Ovary (tissue), 7 donors: ENCODE measurements at regions not wholly inside any gene's neighbourhood (a gene's known extent, or its start where the extent isn't known, plus 50 kb on each side); places are given as distances from the start of the nearest gene placed in this dataset.
"Not testable (repeated sequence)": the region's sequence is repeated elsewhere in the genome, so short reads cannot be mapped to it uniquely, and the experiment has no call there.

Source experiments
- DNase-seq, 5 donors: peaks; one replicate each; pipeline ENCODE4 v3.0.0-alpha.2; 2019 to 2020
- H3K27ac ChIP-seq, 2 donors: fragments of 200-600 bp; one replicate each; pipeline versions ENCODE4 v1.5.1 to v1.8.0; 2019 to 2022
- H3K27me3 ChIP-seq: fragments of 200-600 bp; one replicate; pipeline ENCODE4 v1.8.0; 2022
- H3K36me3 ChIP-seq: fragments of 200-600 bp; sonication (generic); one replicate; pipeline ENCODE4 v1.5.1; 2019
- H3K4me1 ChIP-seq: one replicate; pipeline ENCODE4 v1.8.1; 2013; ENCODE audit warnings: mild to moderate bottlenecking, moderate library complexity; ENCODE audit not compliant: insufficient read depth
- H3K4me3 ChIP-seq: fragments of 200-600 bp; sonication (generic); one replicate; pipeline ENCODE4 v1.5.1; 2017
- H3K9me3 ChIP-seq, 2 donors: fragments of 200-600 bp in 1 of 2; sonication (generic) in 1 of 2; one replicate each; pipeline versions ENCODE4 v1.5.1 to v1.8.1; 2013 to 2019; ENCODE audit warnings: mild to moderate bottlenecking in 1 of 2, moderate library complexity in 1 of 2
- EP300 ChIP-seq: sonication (generic); formaldehyde crosslinking; IDR thresholded peaks from one replicate; pipeline ENCODE4 v1.6.1; 2017; ENCODE audit warnings: antibody characterized with exemption
- POLR2A ChIP-seq: fragments of 450-650 bp; IDR thresholded peaks from one replicate; pipeline ENCODE4 v1.6.1; 2017; ENCODE audit warnings: antibody characterized with exemption, mild to moderate bottlenecking, moderate library complexity
- WGBS, 3 donors: extraction: QIAGEN DNeasy Blood & Tissue Kit in 1 of 3; methylation state at CpG; one replicate each; pipeline versions ENCODE4 v1.1.5 to v1.1.7; 2013 to 2017; 5-methylcytosine and 5-hydroxymethylcytosine counted together
- intact Hi-C, 4 donors: fragments of 100-400 bp; cut with DNase I; formaldehyde crosslinking; loops; one replicate each; pipeline versions ENCODE4 v1.11.0 to v1.15.1; 2022 to 2023
- TF ChIP-seq, protein P1 (sequence below), 3 donors: fragments of 450-650 bp in 2 of 3; fragments of 200-600 bp in 1 of 3; IDR thresholded peaks; one replicate each; pipeline versions ENCODE4 v1.5.1 to v1.8.0; 2016 to 2022; ENCODE audit warnings: antibody characterized with exemption in 3 of 3, mild to moderate bottlenecking in 1 of 3
- donor health status: DM: no; HTN: no; CAD: no; lungs with moderate emphysema.
- donor health status: DM: no; HTN: no; CAD: no.
- donor health status: Bipolar disorder and iron deficiency.
- donor health status: DM: no; HTN: no; CAD: no.
- donor health status: DM: yes; HTN: yes; CAD: no.

DNA sequence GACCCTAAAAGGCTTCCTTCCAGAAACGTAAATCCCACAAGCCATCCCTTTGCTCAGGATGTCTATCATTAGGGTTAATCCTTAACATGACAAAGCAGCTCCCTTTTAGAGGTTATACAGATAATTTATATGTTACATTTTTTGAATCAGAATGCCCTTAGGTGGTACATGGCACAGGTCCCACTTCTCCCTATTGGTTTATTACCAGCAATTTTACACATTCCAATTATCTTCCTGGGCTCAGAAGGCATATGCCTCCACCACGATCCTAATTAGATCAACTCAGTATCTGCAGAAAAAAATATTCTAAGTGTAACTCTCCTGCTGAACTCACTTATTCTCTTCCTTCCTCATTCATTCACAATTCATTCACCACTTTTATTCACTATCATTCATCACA, 507.0 kb upstream of the MAP2 start:
- intact Hi-C loops = no loop called here

DNA sequence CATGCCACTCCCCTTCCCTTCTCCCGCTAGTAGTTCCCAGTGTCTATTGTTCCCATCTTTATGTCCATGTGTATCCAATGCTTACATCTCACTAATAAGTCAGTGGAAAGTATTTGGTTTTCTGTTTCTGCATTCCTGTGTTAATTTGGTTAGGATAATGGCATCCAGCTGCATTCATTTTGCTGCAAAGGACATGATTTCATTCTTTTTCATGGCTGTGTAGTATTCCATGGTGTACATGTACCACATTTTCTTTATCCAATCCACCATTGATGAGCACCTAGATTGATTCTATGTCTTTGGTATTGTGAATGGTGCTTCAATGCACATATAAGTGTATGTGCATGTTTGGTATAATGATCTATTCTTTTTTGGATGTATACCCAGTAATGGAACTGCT, 502.5 kb upstream of the MAP2 start:
- H3K9me3 ChIP-seq, H3K4me3 ChIP-seq, DNase-seq, H3K27me3 ChIP-seq, H3K27ac ChIP-seq, H3K36me3 ChIP-seq, intact Hi-C loops, H3K4me1 ChIP-seq: not testable (repeated sequence)
- 91 to 95% (median 95%) methylated on average over 1 of the region's 1 CpG for WGBS, 3 donors

More for the DNA sequence above, 507.0 kb upstream of the MAP2 start:
- DNase-seq = no peak
- H3K36me3 ChIP-seq = no peaks in the 10 kb centered on the region
- 8 to 28% (median 12%) methylated on average over 2 of the region's 2 CpGs for WGBS, 3 donors
- H3K27ac ChIP-seq = no peak overlapping the region
- TF ChIP-seq POLR2A (no peak), EP300 (no peak)
- TF ChIP-seq, protein P1, sequence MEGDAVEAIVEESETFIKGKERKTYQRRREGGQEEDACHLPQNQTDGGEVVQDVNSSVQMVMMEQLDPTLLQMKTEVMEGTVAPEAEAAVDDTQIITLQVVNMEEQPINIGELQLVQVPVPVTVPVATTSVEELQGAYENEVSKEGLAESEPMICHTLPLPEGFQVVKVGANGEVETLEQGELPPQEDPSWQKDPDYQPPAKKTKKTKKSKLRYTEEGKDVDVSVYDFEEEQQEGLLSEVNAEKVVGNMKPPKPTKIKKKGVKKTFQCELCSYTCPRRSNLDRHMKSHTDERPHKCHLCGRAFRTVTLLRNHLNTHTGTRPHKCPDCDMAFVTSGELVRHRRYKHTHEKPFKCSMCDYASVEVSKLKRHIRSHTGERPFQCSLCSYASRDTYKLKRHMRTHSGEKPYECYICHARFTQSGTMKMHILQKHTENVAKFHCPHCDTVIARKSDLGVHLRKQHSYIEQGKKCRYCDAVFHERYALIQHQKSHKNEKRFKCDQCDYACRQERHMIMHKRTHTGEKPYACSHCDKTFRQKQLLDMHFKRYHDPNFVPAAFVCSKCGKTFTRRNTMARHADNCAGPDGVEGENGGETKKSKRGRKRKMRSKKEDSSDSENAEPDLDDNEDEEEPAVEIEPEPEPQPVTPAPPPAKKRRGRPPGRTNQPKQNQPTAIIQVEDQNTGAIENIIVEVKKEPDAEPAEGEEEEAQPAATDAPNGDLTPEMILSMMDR (IDR thresholded peaks at IDR 0.05) = no peak
- no peaks in the 10 kb centered on the region for H3K9me3 ChIP-seq
- no peaks in the 10 kb centered on the region for H3K4me1 ChIP-seq
- H3K4me3 ChIP-seq = no peak overlapping the region
- H3K27me3 ChIP-seq = no peaks in the 10 kb centered on the region

DNA sequence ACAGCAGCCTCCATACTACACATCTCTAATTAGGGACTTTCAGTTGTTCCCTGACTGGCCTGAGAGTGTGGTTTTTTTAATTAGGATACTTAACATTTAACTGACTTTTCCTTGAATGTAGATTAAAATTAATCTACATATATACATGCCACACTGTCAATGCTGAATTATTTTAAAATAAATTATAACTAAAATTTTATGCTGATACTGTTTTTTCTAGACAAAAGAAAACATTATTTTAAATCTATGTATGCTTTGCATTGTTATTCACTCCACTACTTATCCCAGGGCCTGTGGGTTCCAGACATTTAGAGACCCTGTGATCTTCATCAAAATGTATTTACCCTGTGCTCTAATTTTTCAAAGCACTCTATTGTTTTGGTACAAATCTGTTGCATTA, 496.0 kb upstream of the MAP2 start:
- no peak overlapping the region for H3K4me3 ChIP-seq
- intact Hi-C loops = no loop called here
- no peak overlapping the region for H3K27ac ChIP-seq
- H3K27me3 ChIP-seq = no peaks in the 10 kb centered on the region
- H3K9me3 ChIP-seq = no peaks in the 10 kb centered on the region
- H3K4me1 ChIP-seq = no peaks in the 10 kb centered on the region
- no peak for DNase-seq
- TF ChIP-seq POLR2A (no peak), EP300 (no peak)
- TF ChIP-seq, protein P1 (IDR thresholded peaks at IDR 0.05) = no peak
- H3K36me3 ChIP-seq = no peaks in the 10 kb centered on the region

DNA sequence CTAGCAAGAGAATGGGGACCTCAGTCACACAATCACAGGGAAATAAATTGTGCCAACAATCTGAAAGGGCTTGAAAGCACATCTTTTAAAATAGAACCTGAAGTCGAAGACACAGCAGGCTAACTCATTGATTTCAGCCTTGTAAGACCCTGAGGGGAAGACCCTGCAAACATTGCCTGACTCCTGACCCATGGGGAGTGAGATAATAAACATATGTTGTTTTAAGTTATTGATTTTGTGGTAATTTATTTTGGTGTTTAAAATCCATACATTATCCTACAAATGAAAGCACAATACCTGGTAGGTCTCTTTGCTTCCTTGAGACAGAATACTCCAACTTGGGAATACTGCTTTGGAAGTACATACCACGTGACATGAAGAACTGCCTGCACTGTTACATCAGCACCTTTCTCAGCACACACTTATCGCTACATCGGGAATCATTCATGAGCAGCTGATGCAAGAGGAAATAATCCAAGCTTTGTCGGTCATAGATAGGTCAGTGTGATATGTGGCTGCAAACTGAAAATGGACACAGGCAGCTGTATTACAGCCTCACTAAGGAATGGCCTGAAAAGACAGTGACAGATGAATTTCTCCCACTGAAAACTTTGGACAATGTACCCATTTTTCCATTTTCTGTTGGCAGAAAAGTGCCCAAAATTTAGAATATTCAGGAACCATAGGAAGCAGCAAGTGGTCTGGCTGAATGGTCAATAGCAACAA, 494.5 kb upstream of the MAP2 start:
- no peak overlapping the region for H3K27ac ChIP-seq
- H3K9me3 ChIP-seq = no peaks in the 10 kb centered on the region
- 81 to 84% (median 83%) methylated on average over 5 of the region's 5 CpGs for WGBS, 3 donors
- H3K27me3 ChIP-seq = no peaks in the 10 kb centered on the region
- TF ChIP-seq POLR2A = no peak
- TF ChIP-seq, protein P1 (IDR thresholded peaks at IDR 0.05) = no peak
- no peak for TF ChIP-seq EP300
- no peaks in the 10 kb centered on the region for H3K36me3 ChIP-seq
- intact Hi-C loops = no loop called here
- H3K4me1 ChIP-seq = no peaks in the 10 kb centered on the region
- no peak overlapping the region for H3K4me3 ChIP-seq
- DNase-seq = no peak

DNA sequence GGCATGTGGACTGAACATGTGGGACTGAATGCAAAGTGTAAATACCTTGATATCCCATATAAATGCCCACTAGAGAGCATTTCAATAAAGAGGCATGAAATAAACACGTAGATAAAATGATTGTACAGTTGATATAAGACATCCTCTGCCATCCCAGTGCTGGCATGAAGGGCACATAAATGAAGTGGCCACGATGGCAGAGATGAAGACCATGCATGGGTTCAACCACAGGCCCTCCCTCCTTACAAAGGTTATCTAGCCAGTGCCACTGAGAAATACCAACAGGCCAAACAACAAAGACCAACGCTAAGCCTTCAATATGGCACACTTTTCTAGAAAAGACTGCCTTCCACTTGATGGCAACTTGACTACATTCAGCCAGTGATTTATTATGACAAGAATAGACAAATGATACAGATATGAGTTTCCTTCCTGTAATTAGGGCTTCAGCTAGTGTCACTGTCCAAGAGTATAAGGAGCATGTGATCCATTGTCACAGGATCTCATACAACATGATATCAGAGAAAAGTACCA, 493.9 kb upstream of the MAP2 start:
- Histone ChIP-seq H3K4me3 (no peak overlapping the region), H3K36me3 (no peaks in the 10 kb centered on the region), H3K27ac (no peak overlapping the region), H3K27me3 (no peaks in the 10 kb centered on the region), H3K9me3 (no peaks in the 10 kb centered on the region), H3K4me1 (no peaks in the 10 kb centered on the region)
- intact Hi-C loops = no loop called here
- WGBS, 3 donors = 78 to 91% (median 83%) methylated on average over 3 of the region's 3 CpGs
- DNase-seq = no peak
- TF ChIP-seq POLR2A (no peak), EP300 (no peak)
- TF ChIP-seq, protein P1 (IDR thresholded peaks at IDR 0.05) = no peak
